ENCODE measurements at regions not wholly inside any gene's neighbourhood (a gene's known extent, or its start where the extent isn't known, plus 50 kb on each side); places are given as distances from the start of the nearest gene placed in this dataset.
A peak's percentile ranks its signal among the peaks of the same experiment; 100 is the strongest.

GRCh38 chr6:115609111-115609510 lies 451.6 kb downstream of the FRK start:
- H3K27ac ChIP-seq (ENCODE audit: low read depth): no peak overlapping the region
- H3F3A ChIP-seq (replicated peaks; ENCODE audit: low read depth): no peaks in the 10 kb centered on the region
- no peaks in the 10 kb centered on the region for H4K20me1 ChIP-seq (replicated peaks; ENCODE audit: insufficient read depth)
- H3K9me3 Mint-ChIP-seq: no peaks in the 10 kb centered on the region
- ATAC-seq (no peak), DNase-seq (ENCODE audit: low spot score) (no peak)
- H3K4me1 ChIP-seq (ENCODE audit: insufficient read depth): no peaks in the 10 kb centered on the region
- no peak for TF ChIP-seq EZH2phosphoT487 (IDR thresholded peaks at IDR 0.05; ENCODE audit: unreplicated experiment)
- TF ChIP-seq CREB1 (CRISPR knock-in tag; IDR thresholded peaks at IDR 0.05; ENCODE audit: low read depth): no peak
- TF ChIP-seq STAT1 (IDR thresholded peaks at IDR 0.05; ENCODE audit: unreplicated experiment): no peak
- TF ChIP-seq POLR2AphosphoS5 (IDR thresholded peaks at IDR 0.05; ENCODE audit: low read depth): no peak
- TF ChIP-seq EZH2 (IDR thresholded peaks at IDR 0.05; ENCODE audit: low read depth, unreplicated experiment): no peak
- no peaks in the 10 kb centered on the region for H3K27me3 Mint-ChIP-seq (ENCODE audit: insufficient read depth, low read depth, poor library complexity)
- H3K36me3 Mint-ChIP-seq (ENCODE audit: low read depth): no peaks in the 10 kb centered on the region
- H3K9me2 ChIP-seq (ENCODE audit: insufficient read depth): no peaks in the 10 kb centered on the region
- H3K4me3 ChIP-seq: no peak overlapping the region
- H3K27me3 ChIP-seq (ENCODE audit: insufficient read depth): no peaks in the 10 kb centered on the region
- H3K4me3 Mint-ChIP-seq: no peak overlapping the region
- no peak overlapping the region; the same call in 1 of the 2 replicates for H2AFZ ChIP-seq
- peak overlapping the region; percentile 20; the same call in 1 of the 2 replicates for H3K27ac Mint-ChIP-seq
- H3K79me2 ChIP-seq (replicated peaks; ENCODE audit: insufficient read depth): no peaks in the 10 kb centered on the region
- H3K36me3 ChIP-seq (ENCODE audit: insufficient read depth): no peaks in the 10 kb centered on the region
- peaks cover 7% of the 10 kb centered on the region for H3K4me1 Mint-ChIP-seq
- H3K4me2 ChIP-seq: no peak overlapping the region

DNA sequence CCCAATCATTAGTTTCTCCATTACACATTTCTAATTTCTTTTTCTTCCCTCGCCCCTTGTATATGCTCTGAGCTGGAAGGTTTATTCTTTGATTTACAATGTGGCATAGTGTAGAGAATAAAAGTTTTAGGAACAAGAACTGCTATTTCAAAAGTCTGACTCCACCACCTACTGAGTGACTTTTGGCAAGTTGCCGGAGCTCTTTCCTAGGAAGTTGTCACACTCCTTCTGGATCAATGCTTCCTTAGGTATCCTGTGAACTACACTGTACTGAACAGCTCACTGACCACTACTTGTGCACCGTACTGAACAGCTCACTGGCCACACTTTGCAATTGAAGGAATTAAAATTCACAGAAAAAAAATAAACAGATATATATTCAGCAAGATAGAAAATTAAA lies 458.2 kb downstream of the FRK start:
- Histone ChIP-seq H3K27me3 (ENCODE audit: insufficient read depth) (no peaks in the 10 kb centered on the region), H3K4me1 (ENCODE audit: insufficient read depth) (no peaks in the 10 kb centered on the region), H3K4me3 (no peak overlapping the region), H3K9me2 (ENCODE audit: insufficient read depth) (no peaks in the 10 kb centered on the region), H3F3A (replicated peaks; ENCODE audit: low read depth) (no peaks in the 10 kb centered on the region), H2AFZ (no peak overlapping the region), H3K36me3 (ENCODE audit: insufficient read depth) (no peaks in the 10 kb centered on the region), H3K79me2 (replicated peaks; ENCODE audit: insufficient read depth) (no peaks in the 10 kb centered on the region), H3K27ac (ENCODE audit: low read depth) (no peak overlapping the region), H3K4me2 (no peak overlapping the region), H4K20me1 (replicated peaks; ENCODE audit: insufficient read depth) (no peaks in the 10 kb centered on the region)
- Mint-ChIP-seq H3K27ac (no peak overlapping the region), H3K27me3 (ENCODE audit: insufficient read depth, low read depth, poor library complexity) (no peaks in the 10 kb centered on the region), H3K9me3 (no peaks in the 10 kb centered on the region), H3K36me3 (ENCODE audit: low read depth) (no peaks in the 10 kb centered on the region), H3K4me3 (no peak overlapping the region), H3K4me1 (peaks cover 2% of the 10 kb centered on the region; the same call in 2 of the 3 replicates)
- TF ChIP-seq ZNF331 (CRISPR knock-in tag; IDR thresholded peaks at IDR 0.05; ENCODE audit: low read depth): no peak
- TF ChIP-seq STAT1 (IDR thresholded peaks at IDR 0.05; ENCODE audit: unreplicated experiment): no peak
- TF ChIP-seq CTCF (conservative IDR thresholded peaks at IDR 0.05; ENCODE audit: low read depth in 2 of 2): no peak
- no peak for TF ChIP-seq ZNF462 (CRISPR knock-in tag; IDR thresholded peaks at IDR 0.05)
- no peak for TF ChIP-seq ETS1 (IDR thresholded peaks at IDR 0.05)
- no peak for TF ChIP-seq REST (IDR thresholded peaks at IDR 0.05; ENCODE audit: unreplicated experiment)
- ATAC-seq: no peak
- no peak for DNase-seq (ENCODE audit: low spot score)

Data from GM23338 (cell line).